Kasumi-1 (cell line): ENCODE measurements at regions not wholly inside any gene's neighbourhood (a gene's known extent, or its start where the extent isn't known, plus 50 kb on each side); places are given as distances from the start of the nearest gene placed in this dataset.

Experiments used
- DNase-seq, 2 experiments: peaks; one replicate each; lab custom pipeline; 2025; lab: John Stamatoyannopoulos, UW

DNA sequence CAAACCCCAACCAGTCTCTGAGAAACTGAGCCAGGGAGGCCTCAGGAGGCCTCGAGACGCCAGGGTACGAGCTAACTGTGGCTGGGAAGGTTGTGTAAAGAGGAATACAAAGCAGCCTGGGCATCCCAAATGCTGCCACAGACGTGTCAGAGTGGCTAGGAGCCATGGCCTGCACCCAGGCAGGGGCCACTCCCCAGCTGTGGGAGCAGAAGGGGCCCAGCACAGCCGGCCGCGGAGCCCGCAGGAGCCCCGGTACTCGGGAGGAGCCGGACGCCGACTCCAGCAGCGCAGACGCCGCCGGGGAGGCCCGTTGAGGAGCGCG, 349.8 kb upstream of the B3GAT1 start:
- DNase-seq = no peak

DNA sequence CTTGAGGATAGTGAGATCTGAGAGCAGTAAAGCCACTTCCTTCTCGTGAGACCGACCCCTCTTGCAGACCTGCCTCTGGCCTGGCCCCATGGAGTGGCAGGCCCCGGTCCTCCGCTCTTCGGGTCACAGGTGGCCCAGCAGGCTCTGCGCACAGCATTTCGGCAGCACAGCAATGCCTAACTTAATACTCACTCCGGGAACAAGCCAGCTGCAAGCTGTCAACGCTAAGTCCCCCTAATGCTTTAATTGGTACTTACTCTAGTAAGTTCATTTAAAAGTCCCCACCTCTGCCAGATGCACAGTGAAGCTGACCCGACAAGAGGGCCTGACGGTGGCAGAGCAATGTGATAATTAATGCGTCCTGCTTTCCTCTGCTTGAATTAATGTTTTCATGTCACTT, 349.3 kb upstream of the B3GAT1 start:
- no peak for DNase-seq

DNA sequence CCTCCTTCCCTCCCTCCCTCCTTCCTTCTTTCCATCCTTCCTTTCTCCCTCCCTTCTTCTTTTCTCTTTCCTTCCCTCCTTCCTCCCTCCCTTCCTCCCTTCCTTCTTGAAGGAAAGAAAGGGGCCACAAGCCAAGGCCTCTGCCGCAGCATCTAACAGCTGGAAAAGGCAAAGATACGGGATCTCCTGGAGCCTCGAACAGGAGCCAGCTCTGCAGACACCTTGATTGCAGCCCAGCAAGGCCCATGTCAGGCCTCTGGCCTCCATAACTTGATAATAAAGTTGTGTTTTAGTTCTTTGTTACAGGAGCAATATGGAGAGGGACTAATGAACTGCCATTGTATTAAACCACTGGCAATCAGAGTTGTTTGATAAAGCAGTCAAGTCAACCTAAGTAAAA, 348.9 kb upstream of the B3GAT1 start:
- DNase-seq = no peak

DNA sequence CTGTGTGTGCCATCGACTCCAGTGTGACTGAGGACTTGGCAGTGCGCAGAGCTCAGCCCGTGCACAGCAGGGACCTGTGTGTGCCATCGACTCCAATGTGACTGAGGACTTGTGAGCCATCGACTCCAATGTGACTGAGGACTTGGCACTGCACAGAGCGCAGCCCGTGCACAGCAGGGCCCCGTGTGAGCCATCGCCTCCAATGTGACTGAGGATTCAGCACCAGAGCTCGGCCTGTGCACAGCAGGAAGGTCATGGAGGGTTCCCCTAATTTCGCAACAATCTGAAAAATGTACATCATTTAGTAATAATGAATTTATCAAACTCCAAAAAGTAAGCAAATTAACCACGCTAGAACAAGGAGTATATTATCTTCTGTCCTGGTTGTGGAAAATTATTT, 348.3 kb upstream of the B3GAT1 start:
- no peak for DNase-seq

DNA sequence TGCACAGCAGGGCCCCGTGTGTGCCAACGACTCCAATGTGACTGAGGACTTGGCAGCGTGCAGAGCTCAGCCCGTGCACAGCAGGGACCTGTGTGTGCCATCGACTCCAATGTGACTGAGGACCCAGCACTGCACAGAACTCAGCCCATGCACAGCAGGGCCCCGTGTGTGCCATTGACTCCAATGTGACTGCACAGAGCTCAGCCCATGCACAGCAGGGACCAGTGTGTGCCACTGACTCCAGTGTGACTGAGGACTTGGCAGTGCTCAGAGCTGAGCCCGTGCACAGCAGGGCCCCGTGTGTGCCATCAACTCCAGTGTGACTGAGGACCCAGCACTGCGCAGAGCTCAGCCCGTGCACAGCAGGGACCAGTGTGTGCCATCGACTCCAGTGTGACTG, 347.8 kb upstream of the B3GAT1 start:
- no peak for DNase-seq

DNA sequence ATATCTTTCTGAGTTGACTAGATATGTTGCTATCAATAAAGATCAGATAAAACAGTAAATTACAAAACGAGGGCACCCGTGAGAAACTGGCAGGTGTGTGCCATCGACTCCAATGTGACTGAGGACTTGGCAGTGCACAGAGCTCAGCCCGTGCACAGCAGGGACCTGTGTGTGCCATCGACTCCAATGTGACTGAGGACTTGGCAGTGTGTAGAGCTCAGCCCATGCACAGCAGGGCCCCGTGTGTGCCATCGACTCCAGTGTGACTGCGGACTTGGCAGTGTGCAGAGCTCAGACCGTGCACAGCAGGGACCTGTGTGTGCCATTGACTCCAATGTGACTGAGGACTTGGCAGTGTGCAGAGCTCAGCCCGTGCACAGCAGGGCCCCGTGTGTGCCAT, 347.2 kb upstream of the B3GAT1 start:
- no peak for DNase-seq

DNA sequence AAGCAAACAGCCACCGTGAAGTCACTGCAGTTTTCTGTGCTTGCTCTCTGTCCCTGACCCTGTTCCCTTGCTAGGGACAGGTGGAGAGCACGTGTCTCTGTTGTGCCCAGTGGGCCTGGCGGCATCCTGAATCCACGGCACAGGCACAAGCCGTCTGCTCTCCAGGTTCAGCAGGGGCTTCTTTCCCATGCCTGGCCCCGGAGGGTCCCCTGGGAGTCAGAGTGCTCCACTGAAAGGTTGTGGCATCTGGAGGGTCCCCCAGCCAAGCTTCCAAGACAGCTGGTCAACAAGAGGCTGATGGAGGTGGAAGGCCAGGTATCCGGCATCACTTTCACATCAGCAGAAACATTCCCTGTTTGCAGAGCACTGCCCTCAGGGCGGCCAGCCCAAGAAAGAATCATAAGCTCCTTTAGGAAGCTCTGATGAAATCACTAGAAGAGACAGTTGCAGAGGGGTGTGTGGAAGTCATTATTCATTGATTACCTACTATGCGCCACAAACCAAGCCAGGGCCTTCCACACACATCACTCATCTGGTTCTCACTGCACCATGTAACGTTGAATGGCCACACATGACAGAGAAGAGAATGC, 346.4 kb upstream of the B3GAT1 start:
- DNase-seq = no peak

DNA sequence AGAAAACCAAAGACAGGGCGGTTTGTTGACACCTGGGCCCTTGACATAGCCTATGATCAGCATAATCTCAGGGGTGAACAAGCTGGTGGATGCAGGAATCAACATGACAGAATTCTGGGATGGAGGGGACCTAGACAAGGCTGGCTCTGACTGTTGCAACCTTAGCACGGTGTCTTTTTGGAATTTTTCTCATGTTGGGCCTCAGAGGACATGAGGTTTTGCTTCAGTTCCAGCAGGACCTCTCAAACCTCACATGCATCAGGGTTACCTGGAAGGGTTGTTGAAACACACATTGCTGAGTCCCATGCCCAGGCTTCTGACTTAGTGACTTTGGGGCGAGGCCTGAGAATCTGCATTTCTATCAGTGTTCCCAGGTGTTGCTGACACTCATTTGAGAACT, 345.6 kb upstream of the B3GAT1 start:
- DNase-seq = no peak

DNA sequence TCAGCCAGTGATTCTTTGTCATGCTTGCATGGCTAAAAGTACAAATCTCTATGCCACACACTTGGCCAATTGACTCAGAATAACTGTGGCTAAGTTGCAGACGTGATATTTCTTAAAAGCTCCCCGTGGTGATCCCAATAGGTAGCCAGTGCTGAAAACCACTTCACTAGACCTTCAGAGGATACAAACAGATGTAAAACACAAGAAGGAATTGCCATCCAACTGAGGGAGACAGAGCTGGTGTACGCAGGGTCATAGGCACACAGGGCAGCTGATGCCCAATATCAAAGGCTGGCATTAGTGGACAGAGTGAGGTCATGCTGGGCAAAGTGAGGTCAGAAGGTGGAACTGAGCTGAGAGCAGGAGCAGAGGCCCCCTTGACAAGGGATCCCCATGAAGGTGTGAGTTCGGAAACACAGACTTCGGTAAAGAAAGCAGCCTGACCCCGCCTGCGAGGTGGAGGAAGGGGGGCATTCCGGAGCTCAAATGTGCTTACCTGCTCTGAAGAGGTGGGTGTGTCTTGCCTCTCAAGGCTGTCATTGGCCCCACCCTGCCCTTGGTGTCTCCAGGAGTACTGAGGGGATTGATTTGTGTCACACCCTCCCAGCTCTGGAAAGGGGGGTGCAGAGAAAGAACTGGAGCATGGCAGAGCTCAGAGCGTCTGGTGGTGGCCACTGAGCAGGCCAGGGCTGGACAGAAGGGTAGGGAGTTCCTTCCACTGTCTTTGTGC, 344.9 kb upstream of the B3GAT1 start:
- no peak for DNase-seq

DNA sequence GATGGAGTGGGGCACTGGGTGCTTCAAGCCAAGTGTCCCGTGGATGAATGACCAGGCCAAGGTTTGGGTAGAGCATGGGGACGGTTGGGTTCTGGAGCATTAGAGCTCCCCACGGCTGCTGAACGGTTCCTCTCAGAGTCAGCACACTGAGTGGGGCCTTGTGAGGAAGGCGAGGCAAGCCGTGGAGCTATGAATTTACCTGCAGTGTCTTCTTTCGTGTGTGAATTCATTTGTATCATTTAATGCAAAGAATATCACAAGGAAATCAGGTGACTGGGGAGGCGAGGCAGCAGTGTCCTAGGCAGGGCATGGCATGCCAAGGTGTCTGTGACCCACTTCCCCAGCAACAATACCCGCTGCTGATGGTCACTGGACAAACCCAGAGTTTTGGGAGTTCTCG, 343.5 kb upstream of the B3GAT1 start:
- no peak for DNase-seq

DNA sequence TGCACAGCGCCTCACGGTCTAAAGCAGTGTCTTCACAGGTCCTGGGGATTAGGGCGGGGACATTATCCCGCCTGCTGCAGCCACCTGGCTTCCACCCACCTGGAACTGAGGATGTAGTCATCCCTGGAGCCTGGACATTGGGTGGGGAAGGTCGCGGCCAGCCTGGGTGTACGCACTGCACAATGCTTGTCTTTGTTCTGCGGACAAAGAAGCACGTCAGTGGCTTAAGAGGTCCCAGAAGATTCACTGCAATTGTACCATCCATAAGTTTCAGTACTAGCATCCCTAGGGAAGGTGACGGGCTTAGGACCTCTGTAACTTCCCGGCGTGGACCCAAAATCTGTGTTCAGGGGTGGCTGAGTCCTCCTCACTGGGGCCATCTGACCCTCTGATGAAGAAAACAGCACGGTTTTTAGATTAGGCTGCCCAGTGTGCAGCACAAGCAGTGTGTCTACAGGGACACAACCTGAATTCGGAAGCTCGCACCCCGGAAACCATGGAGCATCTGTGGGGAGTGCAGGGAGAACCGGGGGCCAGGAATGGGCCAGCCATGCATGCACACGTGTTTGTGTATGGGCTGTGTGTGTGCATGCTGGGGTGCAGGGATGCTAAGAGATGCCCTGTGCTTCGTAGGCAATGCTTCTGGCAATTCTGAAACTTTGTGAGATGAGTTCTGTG, 342.6 kb upstream of the B3GAT1 start:
- DNase-seq = no peak

DNA sequence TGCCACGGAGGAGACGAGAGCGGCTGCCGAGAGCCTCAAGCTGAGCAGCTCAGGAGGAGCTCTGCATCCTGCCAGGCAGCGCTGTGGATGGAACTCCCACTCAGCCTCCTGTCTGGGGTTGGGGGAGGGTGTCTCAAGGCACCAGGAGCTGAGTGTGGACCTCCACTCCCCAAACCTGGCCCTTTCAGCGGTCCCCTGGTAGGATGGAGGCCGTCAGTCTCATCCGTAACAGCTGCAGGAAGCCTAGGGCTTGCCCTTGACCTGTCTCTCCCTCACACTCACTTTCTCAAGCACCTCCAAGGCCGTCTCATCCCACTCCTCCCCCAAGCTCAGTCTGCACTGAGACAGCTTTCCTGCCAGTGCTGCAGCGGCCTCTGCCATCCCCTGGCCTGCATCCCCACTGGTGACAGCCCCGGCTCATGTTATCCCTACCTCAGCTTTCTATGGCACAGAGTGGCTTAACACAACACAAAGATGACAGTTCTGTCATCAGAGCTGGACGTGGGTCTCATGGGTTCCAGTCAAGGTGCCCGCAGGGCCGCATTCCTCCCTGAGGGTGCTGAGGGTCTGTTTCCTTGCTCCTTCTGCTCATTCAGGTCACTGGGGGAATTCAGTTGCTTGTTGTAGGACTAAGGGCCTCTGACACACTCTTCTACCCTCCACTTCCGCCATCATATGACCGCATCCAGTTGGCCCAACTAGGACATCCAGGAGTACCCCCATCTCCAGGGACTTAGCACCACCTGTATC, 341.9 kb upstream of the B3GAT1 start:
- no peak for DNase-seq

DNA sequence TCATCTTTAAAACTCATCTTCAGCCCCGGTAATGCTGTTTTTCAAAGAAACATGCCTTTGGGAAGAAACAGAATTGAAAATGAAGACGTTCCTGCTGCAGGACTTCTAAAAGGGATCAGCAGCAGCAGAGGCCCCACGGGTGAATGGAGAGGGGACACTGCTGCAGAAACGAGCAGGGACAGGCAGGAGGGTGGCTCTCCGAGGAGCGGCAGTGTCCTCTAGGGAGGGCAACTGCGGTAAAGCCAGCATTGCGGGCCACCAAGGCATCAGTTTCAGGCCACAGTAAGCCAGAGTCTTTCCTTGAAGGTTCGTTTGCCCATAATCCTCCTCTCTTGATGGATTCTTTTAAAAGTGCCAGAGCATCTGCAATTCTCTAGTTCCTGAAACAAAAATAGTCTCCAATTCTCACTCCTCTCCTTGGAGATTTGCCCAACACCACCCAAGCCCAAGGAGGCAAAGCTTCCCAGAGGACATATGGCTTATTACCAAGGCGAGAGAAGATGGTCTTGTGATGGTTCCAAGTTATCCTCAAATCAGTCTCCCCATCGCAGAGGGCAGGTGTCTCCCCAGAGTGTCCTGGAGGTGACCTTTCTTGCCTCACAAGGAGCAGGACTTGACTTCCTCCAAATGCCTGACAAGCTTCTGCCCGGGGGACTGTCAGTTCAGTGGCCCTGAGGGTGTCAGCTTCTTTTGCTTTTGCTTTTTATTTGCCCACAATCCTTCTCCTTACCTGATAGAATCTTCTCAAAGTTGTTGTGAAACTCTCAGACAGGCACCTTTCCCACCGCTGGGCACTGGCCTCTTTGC, 341.1 kb upstream of the B3GAT1 start:
- DNase-seq = no peak

DNA sequence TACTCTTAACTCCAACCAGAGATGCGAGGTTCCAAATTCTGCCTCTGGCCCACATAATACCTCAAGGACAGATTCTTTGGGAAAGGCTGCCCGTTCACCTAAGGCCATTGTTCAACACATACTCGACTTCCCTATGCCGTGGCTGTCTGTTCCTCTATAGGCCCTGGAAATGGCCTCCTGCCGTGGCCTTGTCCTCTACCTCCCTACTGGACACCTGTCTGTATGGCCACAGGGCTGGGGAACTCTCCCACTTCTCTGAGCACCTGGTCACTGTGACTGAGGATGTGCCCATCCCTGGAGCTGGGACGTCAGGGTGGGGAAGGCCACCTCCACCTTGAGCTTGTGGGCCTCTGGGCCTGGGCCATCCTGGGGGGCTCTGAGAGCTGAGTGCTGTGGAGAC, 340.5 kb upstream of the B3GAT1 start:
- no peak for DNase-seq

DNA sequence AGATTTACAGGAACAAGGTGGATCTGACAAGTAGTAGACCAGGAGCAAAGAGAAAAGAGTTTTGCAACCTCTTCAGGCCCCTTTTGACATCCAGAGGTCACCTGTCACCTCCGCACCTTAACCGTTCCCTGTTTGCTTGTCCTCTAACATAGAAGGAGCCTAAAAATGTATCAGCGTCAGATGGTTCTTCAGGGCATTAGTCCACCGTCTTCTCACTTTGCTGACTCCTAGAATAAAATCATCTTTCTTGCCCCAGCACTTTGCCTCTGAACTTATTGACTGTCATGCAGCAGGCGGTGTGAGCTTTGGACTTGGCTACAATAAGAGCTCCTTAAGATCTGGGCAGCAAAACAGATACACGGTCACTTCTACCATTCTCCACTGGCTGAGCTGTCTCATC, 339.7 kb upstream of the B3GAT1 start:
- no peak for DNase-seq

DNA sequence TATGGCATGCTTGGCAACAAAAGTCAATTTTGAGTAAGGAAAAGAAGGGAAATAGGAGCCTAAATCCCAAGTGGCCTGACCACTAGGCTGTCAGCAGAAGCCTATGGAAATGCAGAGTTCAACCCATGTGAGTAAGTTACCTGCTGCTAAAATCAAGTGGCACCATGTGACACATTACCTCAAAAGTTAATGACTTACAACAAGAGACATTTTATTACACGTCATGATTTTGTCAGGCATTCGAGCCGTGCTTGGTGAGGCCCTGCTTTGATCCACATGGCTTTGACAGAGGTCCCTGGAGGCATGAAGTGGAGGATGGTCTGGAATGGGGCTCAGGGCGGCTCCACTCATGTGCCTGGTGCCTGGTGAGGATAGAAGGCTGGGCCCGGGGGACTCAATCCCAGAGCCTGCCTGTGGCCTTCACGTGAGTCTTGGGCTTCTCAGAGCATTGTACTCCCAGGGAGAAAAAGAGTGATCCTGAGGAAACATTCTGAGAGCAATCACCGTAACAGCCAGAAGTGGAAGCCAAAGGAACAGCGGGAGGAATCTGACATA, 339.1 kb upstream of the B3GAT1 start:
- no peak for DNase-seq

DNA sequence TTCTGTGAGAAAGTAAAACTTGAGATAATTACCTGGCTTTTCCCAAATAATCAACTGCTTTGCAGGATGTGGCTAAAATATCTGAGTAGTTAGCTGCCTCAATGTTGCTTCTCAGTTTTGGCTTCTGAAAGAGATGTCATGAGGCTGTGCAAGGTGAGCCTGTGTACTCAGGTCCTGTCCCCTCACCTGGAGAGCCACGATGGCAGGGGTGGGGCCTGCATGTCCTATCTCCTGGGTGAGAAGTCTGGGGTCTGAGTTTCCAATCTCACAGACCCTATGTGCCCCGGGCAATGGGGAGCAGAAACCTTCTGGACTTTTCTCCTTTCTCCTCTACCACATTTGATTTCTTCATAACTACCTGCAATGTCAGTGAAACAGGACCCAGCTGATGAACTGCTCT, 338.6 kb upstream of the B3GAT1 start:
- DNase-seq = no peak

DNA sequence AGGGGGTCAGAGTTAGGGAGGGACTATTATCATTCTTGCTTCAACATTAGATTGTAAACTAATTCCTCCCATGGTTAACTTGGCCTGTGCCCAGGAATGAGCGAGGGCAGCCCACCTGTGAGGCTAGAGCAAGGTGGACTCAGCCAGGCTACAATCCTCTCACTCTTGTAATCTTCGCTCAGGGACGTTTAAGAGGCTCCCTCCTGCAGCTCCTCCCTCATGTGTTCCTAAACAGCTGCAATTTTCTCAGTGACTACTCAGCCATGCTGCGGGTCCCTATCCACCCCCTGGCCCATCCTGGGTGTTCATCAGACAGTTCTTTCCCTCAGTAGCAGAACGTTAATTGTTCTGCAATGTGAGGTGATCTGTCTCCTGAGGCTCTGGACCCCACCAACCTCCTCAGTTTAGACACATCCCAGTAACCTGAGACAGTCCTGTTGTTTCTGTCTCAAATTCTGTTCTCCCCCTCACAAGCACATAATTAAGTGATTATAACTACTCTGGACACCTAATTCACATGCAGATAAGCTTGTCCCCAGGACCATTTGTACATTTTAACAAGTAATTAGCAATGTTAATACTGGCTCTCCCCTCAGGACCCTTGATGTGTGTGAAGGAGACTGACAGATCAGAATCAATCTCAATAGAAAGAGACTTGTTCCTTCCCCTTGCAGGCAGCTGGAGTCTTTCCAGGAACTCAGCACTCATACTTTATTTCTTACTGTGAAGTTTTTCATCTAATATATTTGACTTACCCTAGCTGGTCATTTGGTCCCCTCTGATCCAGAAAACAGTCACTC, 337.2 kb upstream of the B3GAT1 start:
- DNase-seq = no peak

DNA sequence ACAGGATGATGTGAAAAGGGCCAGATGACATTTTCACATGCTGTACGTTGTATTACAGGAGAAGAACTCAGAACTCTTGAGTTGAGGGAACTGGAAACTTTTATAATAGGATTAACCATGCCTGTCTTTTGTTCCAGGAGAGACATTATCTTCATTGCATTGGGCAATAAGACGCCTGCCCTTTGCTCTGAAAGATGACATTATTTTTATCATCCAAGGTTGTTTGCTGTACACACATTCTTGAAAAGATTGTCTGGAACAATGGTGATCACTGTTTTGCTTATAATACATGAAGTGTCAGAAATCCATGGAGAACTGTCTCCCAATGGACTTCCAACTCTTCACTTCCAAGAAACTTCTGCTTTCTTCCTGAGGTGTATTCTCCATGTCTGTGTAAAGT, 334.6 kb upstream of the B3GAT1 start:
- no peak for DNase-seq

DNA sequence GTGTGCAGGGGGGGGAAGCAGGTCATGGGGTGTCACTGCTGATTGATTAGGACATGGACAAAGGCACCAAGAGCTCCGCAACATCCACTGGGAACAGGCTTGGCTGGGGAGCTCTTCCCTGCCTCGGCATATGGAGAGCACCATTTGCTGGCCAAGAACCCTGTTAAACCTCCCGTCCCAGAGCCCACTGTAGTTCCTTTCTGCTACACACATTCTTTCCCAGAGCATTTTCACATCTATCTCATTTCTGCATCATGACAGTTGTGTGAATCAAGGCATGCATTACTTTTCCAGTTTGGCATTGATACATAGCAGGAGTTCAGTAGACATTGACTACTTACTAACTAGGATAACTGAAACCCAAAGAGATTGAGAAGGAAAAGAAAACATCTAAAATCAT, 333.4 kb upstream of the B3GAT1 start:
- no peak for DNase-seq

DNA sequence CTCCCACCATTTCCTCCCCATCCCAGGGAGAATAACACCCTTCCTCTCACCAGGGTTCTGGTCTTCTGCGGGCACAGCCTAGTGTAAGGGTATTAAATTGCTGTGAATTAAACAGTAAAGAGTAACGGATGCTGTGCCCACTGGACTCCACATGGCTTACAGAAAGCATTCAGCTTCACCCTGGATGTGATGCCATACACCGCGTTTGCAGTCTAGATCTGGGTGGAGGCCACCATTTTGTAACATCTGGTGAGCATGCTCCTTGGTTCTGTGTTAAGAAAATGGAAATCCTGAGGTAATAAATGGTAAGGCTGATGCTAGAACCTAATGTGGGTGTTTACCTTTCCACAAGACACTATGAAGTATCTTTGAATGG, 331.8 kb upstream of the B3GAT1 start:
- DNase-seq = no peak
